ENCODE measurements at regions not wholly inside any gene's neighbourhood (a gene's known extent, or its start where the extent isn't known, plus 50 kb on each side); places are given as distances from the start of the nearest gene placed in this dataset.

DNA sequence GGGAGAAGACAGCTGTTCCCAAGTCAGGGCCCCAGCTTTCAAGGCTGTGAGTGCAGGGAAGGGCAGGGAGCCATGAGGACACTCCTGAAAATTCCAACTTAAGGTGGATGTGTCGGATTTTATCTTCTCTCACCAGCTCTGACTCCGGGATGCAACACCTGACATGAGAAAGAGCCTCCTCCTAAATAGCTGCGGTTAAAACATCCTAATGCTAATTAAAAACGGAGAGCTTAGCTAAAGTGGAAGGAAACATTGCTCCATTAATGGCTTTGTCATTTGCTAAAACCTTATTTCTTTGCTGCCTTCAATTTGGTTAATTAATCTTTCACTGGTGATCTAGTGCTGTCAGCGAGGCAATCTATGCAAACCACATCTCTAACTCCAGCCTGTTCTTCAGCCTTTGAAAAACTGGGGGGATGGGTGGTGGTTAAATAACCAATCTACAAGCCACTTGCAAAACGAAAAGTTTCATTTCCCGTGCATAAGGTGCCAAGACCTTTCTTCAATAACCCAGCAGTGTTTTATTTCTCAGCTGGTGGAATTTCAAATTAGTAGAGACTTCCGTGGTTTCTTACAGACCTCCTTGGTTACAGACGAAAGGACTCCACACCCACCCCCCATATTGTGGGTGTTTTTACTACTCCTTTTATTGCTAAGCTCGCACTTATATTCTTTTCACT is 379.6 kb downstream of the MLLT3 start:
- TF ChIP-seq EZH2 (IDR thresholded peaks at IDR 0.05) (no peak), POLR2AphosphoS5 (IDR thresholded peaks at IDR 0.05; ENCODE audit: borderline replicate concordance, low read depth, low read length) (no peak)
